Left lung (tissue), 4 donors: ENCODE measurements at regions not wholly inside any gene's neighbourhood (a gene's known extent, or its start where the extent isn't known, plus 50 kb on each side); places are given as distances from the start of the nearest gene placed in this dataset.

ENCODE experiments used
- ATAC-seq: fragments of 200-7000 bp; cut with Tn5 transposase; one replicate; pipeline ENCODE4 v1.9.1; 2020; ENCODE audit warnings: moderate library complexity
- DNase-seq, 4 donors: peaks; one replicate each; pipeline ENCODE4 v3.0.0-alpha.2; 2013 to 2020
- H3K27ac ChIP-seq, 2 donors: fragments of 200-600 bp; sonication (generic) in 1 of 2; one replicate each; pipeline versions ENCODE4 v1.5.0 to v1.8.0; 2020 to 2021
- H3K27me3 ChIP-seq, 2 donors: fragments of 200-600 bp; sonication (generic) in 1 of 2; one replicate each; pipeline versions ENCODE4 v1.5.0 to v1.8.0; 2020 to 2021
- H3K36me3 ChIP-seq, 2 donors: fragments of 200-600 bp; sonication (generic) in 1 of 2; one replicate each; pipeline versions ENCODE4 v1.5.0 to v1.8.0; 2020 to 2021
- H3K4me1 ChIP-seq, 2 donors: fragments of 200-600 bp; one replicate each; pipeline ENCODE4 v1.8.0; 2021
- H3K4me3 ChIP-seq, 2 donors: fragments of 200-600 bp; sonication (generic) in 1 of 2; one replicate each; pipeline versions ENCODE4 v1.5.0 to v1.8.0; 2020 to 2021; ENCODE audit warnings: mild to moderate bottlenecking in 1 of 2
- H3K9me3 ChIP-seq, 2 donors: fragments of 200-600 bp; sonication (generic) in 1 of 2; one replicate each; pipeline versions ENCODE4 v1.5.0 to v1.8.0; 2020 to 2021
- CTCF ChIP-seq, 2 donors: fragments of 200-600 bp; sonication (generic) in 1 of 2; IDR thresholded peaks; one replicate each; pipeline versions ENCODE4 v1.5.0 to v1.8.0; 2021; ENCODE audit warnings: antibody characterized with exemption in 2 of 2
- intact Hi-C, 2 donors: fragments of 100-400 bp; cut with DNase I; formaldehyde crosslinking; loops; one replicate each; pipeline versions ENCODE4 v1.11.2 to v1.14.2; 2022
- donor health status: DM: no; HTN: yes; CAD: no.
- donor health status: DM: no; HTN: no; CAD: no.

- intact Hi-C loops: no loop called here
- ATAC-seq: peak; percentile 83
These were observed 52.2 kb upstream of the BTN3A2 start for GRCh38 chr6:26312501-26313397.

More at GRCh38 chr6:26312501-26313397, 52.2 kb upstream of the BTN3A2 start:
- peak; percentile 75 to 88 (median 80) for DNase-seq
- H3K27ac ChIP-seq: peak overlapping the region; percentile 35 to 62
- H3K9me3 ChIP-seq: no peaks in the 10 kb centered on the region
- TF ChIP-seq CTCF (IDR thresholded peaks at IDR 0.05): no peak
- peak overlapping the region; percentile 41 to 52 for H3K4me3 ChIP-seq
- H3K4me1 ChIP-seq: peaks cover 0 to 32% of the 10 kb centered on the region in 2 donors
- H3K27me3 ChIP-seq: peaks cover 0 to 12% of the 10 kb centered on the region in 2 donors
- H3K36me3 ChIP-seq: no peaks in the 10 kb centered on the region
